ENCODE measurements at regions not wholly inside any gene's neighbourhood (a gene's known extent, or its start where the extent isn't known, plus 50 kb on each side); places are given as distances from the start of the nearest gene placed in this dataset.

DNA sequence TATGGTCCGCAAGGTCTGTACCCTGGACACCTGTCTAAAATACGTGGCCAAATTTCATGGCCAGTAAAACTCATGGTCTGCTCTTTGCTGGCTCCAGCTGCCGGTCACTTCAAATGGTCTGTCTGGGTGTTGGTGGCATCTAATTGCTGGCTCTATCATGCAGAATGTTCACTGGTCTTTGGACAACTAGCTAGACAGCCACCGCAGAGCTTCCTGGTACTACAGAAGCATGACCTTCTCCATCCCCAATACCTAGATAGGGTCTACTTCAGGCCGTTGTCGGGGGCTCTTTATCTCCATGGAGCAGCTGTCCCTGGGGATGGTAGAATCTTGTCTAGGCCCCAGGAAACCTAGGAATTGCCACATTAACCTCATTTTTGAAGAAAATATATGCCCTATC is 88.4 kb upstream of the RMDN2 start:
- Histone ChIP-seq H3K79me2 (ENCODE audit: control insufficient read depth, insufficient read depth, low read length, unreplicated experiment) (no peaks in the 10 kb centered on the region), H3K4me3 (ENCODE audit: low read depth, low read length) (no peak overlapping the region), H3K36me3 (ENCODE audit: insufficient read depth, low read length) (no peaks in the 10 kb centered on the region), H2AFZ (ENCODE audit: low read length, unreplicated experiment) (no peak overlapping the region), H3K27ac (ENCODE audit: low read depth, low read length) (no peak overlapping the region), H3K27me3 (ENCODE audit: insufficient read depth, low read length) (no peaks in the 10 kb centered on the region), H3K4me1 (ENCODE audit: control insufficient read depth, insufficient read depth, low read length, unreplicated experiment) (peaks cover 3% of the 10 kb centered on the region)

DNA sequence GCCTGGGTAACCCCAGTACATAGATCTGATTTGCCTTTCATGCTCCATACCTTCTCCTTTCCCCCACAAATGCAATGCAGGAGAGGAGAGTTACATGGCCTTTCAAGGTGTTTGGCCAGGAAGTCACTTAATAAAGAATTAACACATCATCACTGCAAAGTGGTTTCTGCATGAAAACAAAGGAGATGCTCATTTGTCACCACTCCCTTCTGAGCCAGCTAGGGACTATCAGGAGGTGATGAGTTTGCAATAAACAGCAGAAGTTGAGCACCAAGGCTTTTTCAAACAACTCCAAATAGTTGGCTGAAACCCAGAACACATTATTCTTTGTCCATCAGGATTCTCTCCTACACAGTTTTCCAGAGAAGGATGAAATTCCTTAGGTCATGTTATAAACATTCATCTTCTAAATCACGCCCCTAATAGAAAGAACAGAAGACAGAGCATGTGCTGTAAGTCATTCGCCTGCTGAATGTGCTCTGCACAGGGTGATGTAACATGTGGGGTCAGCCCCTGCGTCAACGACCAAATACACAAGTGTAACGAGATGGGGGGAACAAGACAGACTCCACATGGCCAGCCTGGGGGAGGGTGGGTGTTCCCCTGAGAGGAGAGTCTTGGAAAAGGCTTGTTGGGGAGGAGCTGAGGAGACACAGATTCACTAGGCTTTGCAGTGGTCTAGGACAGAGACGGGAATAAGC is 87.3 kb upstream of the RMDN2 start:
- Histone ChIP-seq H3K36me3 (ENCODE audit: insufficient read depth, low read length) (no peaks in the 10 kb centered on the region), H3K27me3 (ENCODE audit: insufficient read depth, low read length) (no peaks in the 10 kb centered on the region), H3K4me1 (ENCODE audit: control insufficient read depth, insufficient read depth, low read length, unreplicated experiment) (no peaks in the 10 kb centered on the region), H3K4me3 (ENCODE audit: low read depth, low read length) (no peak overlapping the region), H3K79me2 (ENCODE audit: control insufficient read depth, insufficient read depth, low read length, unreplicated experiment) (no peaks in the 10 kb centered on the region), H3K27ac (ENCODE audit: low read depth, low read length) (no peak overlapping the region), H2AFZ (ENCODE audit: low read length, unreplicated experiment) (no peak overlapping the region)

DNA sequence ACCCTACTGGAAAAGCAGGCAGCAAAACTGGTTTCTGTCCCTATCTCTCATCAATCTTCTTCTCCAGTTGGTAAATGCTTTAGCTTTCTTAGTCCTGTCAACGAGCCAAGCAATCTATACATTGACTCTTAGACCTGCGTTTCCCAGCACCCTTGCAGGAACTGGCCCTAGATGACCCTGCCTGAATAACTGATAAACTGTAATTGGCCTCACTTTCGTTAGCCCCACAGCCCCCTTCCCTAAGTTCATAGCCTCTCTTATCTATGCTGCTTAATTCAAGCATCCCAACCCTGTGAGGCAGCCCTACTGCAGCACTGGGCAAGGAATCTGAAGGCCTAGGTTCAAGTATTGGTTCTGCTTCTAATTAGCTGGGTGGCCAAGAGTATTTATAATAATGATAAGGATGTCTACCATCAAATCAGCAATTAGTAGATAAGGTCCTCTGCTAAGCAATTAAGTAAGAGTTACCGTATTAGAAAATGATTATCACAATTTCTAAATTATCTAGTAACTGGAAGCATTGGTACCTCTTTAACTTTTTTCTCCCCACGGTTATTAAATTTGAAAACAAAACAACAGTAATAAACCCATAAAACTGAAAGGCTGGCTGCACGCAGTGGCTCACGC is 86.4 kb upstream of the RMDN2 start:
- H3K27me3 ChIP-seq (ENCODE audit: insufficient read depth, low read length), result no peaks in the 10 kb centered on the region
- no peak overlapping the region for H2AFZ ChIP-seq (ENCODE audit: low read length, unreplicated experiment)
- H3K79me2 ChIP-seq (ENCODE audit: control insufficient read depth, insufficient read depth, low read length, unreplicated experiment), result no peaks in the 10 kb centered on the region
- H3K4me3 ChIP-seq (ENCODE audit: low read depth, low read length), result no peak overlapping the region
- H3K4me1 ChIP-seq (ENCODE audit: control insufficient read depth, insufficient read depth, low read length, unreplicated experiment), result peaks cover 4% of the 10 kb centered on the region
- H3K27ac ChIP-seq (ENCODE audit: low read depth, low read length), result no peak overlapping the region
- no peaks in the 10 kb centered on the region for H3K36me3 ChIP-seq (ENCODE audit: insufficient read depth, low read length)

DNA sequence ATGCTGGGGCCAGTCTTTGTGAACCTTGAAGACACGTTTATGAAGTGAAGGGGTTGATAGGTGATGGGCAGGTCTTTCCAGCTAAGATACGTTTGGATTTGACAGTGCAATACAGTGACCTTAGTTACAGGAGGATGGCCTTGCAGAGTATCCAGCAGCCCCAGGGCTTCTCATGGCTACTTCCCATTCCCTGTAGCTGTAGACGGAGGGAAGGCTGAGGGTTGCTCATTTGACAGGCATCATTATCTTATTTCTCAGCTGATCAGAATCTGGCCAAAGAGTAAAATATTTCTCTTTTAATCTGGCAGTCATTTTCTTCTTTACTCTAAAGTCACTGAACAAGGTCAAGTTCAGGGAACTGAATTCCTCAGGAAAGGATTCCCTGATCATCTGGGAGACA is 85.1 kb upstream of the RMDN2 start:
- Histone ChIP-seq H3K36me3 (ENCODE audit: insufficient read depth, low read length) (no peaks in the 10 kb centered on the region), H3K27me3 (ENCODE audit: insufficient read depth, low read length) (no peaks in the 10 kb centered on the region), H2AFZ (ENCODE audit: low read length, unreplicated experiment) (no peak overlapping the region), H3K4me1 (ENCODE audit: control insufficient read depth, insufficient read depth, low read length, unreplicated experiment) (peaks cover 4% of the 10 kb centered on the region), H3K27ac (ENCODE audit: low read depth, low read length) (no peak overlapping the region), H3K4me3 (ENCODE audit: low read depth, low read length) (no peak overlapping the region), H3K79me2 (ENCODE audit: control insufficient read depth, insufficient read depth, low read length, unreplicated experiment) (no peaks in the 10 kb centered on the region)

DNA sequence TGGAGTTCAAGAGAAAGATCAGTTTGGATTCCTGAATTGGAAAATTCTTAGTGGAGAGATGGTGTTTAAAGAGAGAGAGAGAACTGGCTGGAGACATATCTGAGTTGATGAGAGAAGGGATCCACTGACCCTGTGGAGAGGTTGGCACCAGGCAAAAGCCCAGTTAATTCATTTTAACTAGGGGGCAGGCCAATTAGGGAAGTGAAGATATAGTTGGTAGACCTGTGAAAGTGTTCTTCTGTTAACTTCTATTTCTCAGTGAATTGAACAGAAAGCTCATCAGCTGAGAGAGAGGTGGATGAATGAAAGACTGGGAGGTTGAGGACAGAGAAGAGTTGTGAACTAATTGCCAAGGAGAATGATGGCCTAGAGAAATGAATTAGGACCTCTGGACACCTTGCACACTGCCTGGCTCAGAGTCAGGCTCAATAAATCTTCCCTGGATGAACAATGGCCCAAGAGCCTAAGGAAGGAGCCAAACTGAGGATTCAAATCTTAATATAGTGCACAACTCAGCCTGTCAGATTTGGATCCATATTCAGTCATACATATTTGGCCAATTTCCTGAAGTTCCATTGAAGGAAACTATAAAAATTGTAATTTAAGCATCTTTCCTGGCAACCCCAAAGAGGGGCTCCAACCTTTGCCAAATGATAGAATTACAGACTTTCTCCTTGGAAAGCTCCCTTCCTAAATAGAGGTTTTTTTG is 82.2 kb upstream of the RMDN2 start:
- Histone ChIP-seq H3K4me3 (ENCODE audit: low read depth, low read length) (no peak overlapping the region), H2AFZ (ENCODE audit: low read length, unreplicated experiment) (no peak overlapping the region), H3K27me3 (ENCODE audit: insufficient read depth, low read length) (no peaks in the 10 kb centered on the region), H3K4me1 (ENCODE audit: control insufficient read depth, insufficient read depth, low read length, unreplicated experiment) (peaks cover 4% of the 10 kb centered on the region), H3K79me2 (ENCODE audit: control insufficient read depth, insufficient read depth, low read length, unreplicated experiment) (no peaks in the 10 kb centered on the region), H3K27ac (ENCODE audit: low read depth, low read length) (no peak overlapping the region), H3K36me3 (ENCODE audit: insufficient read depth, low read length) (no peaks in the 10 kb centered on the region)

DNA sequence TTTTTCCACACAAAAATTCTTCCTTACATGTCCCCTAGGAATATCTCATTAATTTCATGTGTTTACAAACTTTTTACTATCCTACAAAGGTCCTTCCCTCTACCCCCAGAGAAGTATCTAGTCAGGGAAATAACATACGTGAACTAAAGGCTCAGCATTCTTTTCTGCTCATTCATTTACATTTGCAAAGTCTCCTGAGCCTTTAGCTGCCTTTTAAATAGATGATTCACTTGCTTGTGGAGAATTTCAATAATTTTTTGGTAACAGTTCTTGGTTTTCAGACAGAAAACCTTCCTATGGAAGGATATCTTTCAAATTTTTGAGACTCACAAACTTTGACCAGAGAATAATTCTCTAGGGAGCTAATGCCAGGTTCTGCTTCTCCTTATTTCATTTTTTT is 81.5 kb upstream of the RMDN2 start:
- peak overlapping the region; percentile 27; the same call in 1 of the 2 replicates for H3K27ac ChIP-seq (ENCODE audit: low read depth, low read length)
- no peak overlapping the region for H2AFZ ChIP-seq (ENCODE audit: low read length, unreplicated experiment)
- no peaks in the 10 kb centered on the region for H3K27me3 ChIP-seq (ENCODE audit: insufficient read depth, low read length)
- H3K4me1 ChIP-seq (ENCODE audit: control insufficient read depth, insufficient read depth, low read length, unreplicated experiment), result peaks cover 4% of the 10 kb centered on the region
- H3K79me2 ChIP-seq (ENCODE audit: control insufficient read depth, insufficient read depth, low read length, unreplicated experiment), result no peaks in the 10 kb centered on the region
- H3K36me3 ChIP-seq (ENCODE audit: insufficient read depth, low read length), result no peaks in the 10 kb centered on the region
- no peak overlapping the region for H3K4me3 ChIP-seq (ENCODE audit: low read depth, low read length)

DNA sequence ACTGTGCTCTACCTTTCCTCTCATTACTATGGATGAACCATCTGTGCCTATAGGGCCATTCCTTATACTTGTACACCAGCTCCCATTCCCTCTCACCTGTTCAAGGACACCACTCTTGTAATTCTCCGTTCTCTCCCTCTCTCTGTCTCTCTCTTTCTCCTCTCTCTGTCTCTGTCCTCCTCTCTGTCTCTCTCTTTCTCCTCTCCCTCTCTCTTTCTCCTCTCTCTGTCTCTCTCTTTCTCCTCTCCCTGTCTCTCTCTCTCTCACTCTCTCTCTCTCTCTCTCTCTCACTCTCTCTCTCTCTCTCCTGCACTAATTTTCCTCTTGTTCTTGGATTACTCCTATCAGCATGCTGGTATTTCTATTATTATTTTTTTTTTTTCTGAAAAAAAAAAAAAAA is 78.9 kb upstream of the RMDN2 start:
- Histone ChIP-seq H2AFZ (ENCODE audit: low read length, unreplicated experiment) (no peak overlapping the region), H3K4me3 (ENCODE audit: low read depth, low read length) (no peak overlapping the region), H3K27ac (ENCODE audit: low read depth, low read length) (no peak overlapping the region), H3K4me1 (ENCODE audit: control insufficient read depth, insufficient read depth, low read length, unreplicated experiment) (peaks cover 4% of the 10 kb centered on the region), H3K79me2 (ENCODE audit: control insufficient read depth, insufficient read depth, low read length, unreplicated experiment) (no peaks in the 10 kb centered on the region), H3K27me3 (ENCODE audit: insufficient read depth, low read length) (no peaks in the 10 kb centered on the region), H3K36me3 (ENCODE audit: insufficient read depth, low read length) (no peaks in the 10 kb centered on the region)

DNA sequence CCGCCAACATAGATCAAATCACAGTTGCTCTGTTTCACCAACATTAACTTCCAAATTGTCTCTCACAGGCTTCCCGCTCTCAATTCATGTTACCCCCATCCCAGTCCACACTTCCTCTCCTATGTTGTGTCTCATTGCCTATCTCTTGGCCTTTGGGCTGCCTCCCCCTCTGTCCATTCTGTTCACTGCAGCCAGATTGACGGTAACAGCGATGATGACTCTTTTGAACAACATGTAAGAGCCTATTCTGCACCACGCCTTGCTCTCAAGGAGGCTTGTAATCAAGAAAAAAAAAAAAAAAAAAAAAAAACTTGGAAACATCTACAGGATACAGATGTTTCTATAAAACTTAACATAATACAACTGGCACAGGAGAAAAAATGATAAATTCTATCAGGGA is 77.3 kb upstream of the RMDN2 start:
- no peaks in the 10 kb centered on the region for H3K36me3 ChIP-seq (ENCODE audit: insufficient read depth, low read length)
- no peak overlapping the region for H2AFZ ChIP-seq (ENCODE audit: low read length, unreplicated experiment)
- no peak overlapping the region for H3K4me3 ChIP-seq (ENCODE audit: low read depth, low read length)
- H3K27ac ChIP-seq (ENCODE audit: low read depth, low read length), result no peak overlapping the region
- H3K27me3 ChIP-seq (ENCODE audit: insufficient read depth, low read length), result no peaks in the 10 kb centered on the region
- H3K4me1 ChIP-seq (ENCODE audit: control insufficient read depth, insufficient read depth, low read length, unreplicated experiment), result peaks cover 4% of the 10 kb centered on the region
- no peaks in the 10 kb centered on the region for H3K79me2 ChIP-seq (ENCODE audit: control insufficient read depth, insufficient read depth, low read length, unreplicated experiment)

DNA sequence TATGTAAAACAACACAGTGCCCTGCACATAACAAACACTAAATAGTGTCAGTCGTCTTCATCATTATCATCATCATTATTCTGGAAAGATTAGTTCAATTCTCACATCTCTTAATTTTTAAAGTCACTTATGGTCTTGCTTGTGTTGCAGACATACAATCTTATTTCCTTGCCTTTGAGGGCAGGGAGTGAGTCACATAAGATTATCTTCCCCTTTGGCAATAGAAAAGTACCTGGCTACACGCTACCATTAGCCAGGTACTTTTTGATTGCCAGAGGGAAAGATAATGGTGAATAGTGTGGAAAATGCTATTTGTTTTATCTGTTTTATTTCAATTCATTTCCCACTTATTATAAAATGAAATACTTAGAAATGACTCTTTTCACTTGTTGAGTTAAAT is 76.6 kb upstream of the RMDN2 start:
- peaks cover 1% of the 10 kb centered on the region for H3K4me1 ChIP-seq (ENCODE audit: control insufficient read depth, insufficient read depth, low read length, unreplicated experiment)
- no peak overlapping the region for H2AFZ ChIP-seq (ENCODE audit: low read length, unreplicated experiment)
- H3K36me3 ChIP-seq (ENCODE audit: insufficient read depth, low read length), result no peaks in the 10 kb centered on the region
- no peaks in the 10 kb centered on the region for H3K27me3 ChIP-seq (ENCODE audit: insufficient read depth, low read length)
- no peaks in the 10 kb centered on the region for H3K79me2 ChIP-seq (ENCODE audit: control insufficient read depth, insufficient read depth, low read length, unreplicated experiment)
- H3K4me3 ChIP-seq (ENCODE audit: low read depth, low read length), result no peak overlapping the region
- no peak overlapping the region for H3K27ac ChIP-seq (ENCODE audit: low read depth, low read length)

DNA sequence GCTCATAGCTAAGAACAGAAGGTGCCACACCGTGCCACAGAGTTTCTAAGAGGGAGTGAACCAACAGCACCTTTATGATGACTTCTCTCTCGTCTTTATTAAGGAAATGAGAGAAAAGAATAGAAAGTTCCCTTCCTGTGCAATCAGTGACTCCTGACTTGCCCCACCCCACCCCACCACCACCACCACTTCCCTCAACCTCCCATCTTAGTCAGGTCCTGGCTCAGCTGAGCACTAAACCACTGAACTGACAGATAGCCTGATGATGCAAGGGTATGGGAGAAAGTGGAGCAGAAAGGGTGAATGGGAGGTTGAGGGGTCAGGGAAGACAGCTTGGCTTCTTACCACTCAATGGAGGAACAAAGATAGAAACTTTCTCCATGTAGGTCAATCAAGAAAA is 75.2 kb upstream of the RMDN2 start:
- Histone ChIP-seq H3K27ac (ENCODE audit: low read depth, low read length) (no peak overlapping the region), H3K4me1 (ENCODE audit: control insufficient read depth, insufficient read depth, low read length, unreplicated experiment) (no peaks in the 10 kb centered on the region), H3K79me2 (ENCODE audit: control insufficient read depth, insufficient read depth, low read length, unreplicated experiment) (no peaks in the 10 kb centered on the region), H3K27me3 (ENCODE audit: insufficient read depth, low read length) (no peaks in the 10 kb centered on the region), H2AFZ (ENCODE audit: low read length, unreplicated experiment) (no peak overlapping the region), H3K36me3 (ENCODE audit: insufficient read depth, low read length) (no peaks in the 10 kb centered on the region), H3K4me3 (ENCODE audit: low read depth, low read length) (no peak overlapping the region)

DNA sequence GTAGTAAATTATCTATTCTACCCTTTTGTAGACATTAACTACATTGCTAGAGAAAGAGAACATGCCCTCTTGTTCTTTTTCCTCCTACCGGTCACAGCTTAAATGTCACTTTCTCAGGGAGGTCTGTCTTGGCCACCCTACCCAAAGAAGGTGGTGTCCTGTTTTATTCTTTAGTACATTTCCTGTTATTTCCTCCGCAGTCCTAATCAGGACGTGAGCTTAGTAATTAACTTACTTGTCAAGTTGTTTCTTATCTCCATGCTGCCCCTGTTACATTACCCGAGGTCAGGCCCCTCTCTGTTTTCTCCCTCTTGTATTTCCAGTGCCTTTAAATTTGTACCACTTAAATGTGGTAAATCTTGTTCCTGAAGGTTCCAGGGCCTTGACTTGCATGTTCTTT is 73.7 kb upstream of the RMDN2 start:
- no peaks in the 10 kb centered on the region for H3K4me1 ChIP-seq (ENCODE audit: control insufficient read depth, insufficient read depth, low read length, unreplicated experiment)
- H3K79me2 ChIP-seq (ENCODE audit: control insufficient read depth, insufficient read depth, low read length, unreplicated experiment), result no peaks in the 10 kb centered on the region
- H3K27me3 ChIP-seq (ENCODE audit: insufficient read depth, low read length), result no peaks in the 10 kb centered on the region
- no peaks in the 10 kb centered on the region for H3K36me3 ChIP-seq (ENCODE audit: insufficient read depth, low read length)
- H3K27ac ChIP-seq (ENCODE audit: low read depth, low read length), result no peak overlapping the region
- H3K4me3 ChIP-seq (ENCODE audit: low read depth, low read length), result no peak overlapping the region
- H2AFZ ChIP-seq (ENCODE audit: low read length, unreplicated experiment), result no peak overlapping the region

Data from ACC112 (cell line).